Neural cell (in vitro differentiated cells): ENCODE measurements at regions not wholly inside any gene's neighbourhood (a gene's known extent, or its start where the extent isn't known, plus 50 kb on each side); places are given as distances from the start of the nearest gene placed in this dataset.

ENCODE experiments used
- H2AFZ ChIP-seq: fragments of 200-600, 300-800 bp; sonication (generic), shearing (Covaris generic); 2 replicates; pipeline ENCODE4 v1.6.0; 2014; ENCODE audit warnings: low read depth, mild to moderate bottlenecking, antibody characterized with exemption, low read length, moderate library complexity
- H3F3A ChIP-seq: fragments of 200-600 bp; shearing (Covaris generic); 2 replicates; pipeline ENCODE4 v1.6.1; 2016; ENCODE audit warnings: mild to moderate bottlenecking, moderate library complexity, mixed read lengths, antibody characterized with exemption, low read length; ENCODE audit not compliant: insufficient read depth, poor library complexity, severe bottlenecking
- H3K27ac ChIP-seq: fragments of 200-600, 300-800 bp; sonication (generic), shearing (Covaris generic); 2 replicates; pipeline ENCODE4 v1.5.1; 2014; ENCODE audit warnings: mild to moderate bottlenecking, low read length, moderate library complexity
- H3K27me3 ChIP-seq: fragments of 300-800, 200-600 bp; sonication (generic), shearing (Covaris generic); 2 replicates; pipeline ENCODE4 v1.6.0; 2014; ENCODE audit warnings: mild to moderate bottlenecking, low read depth, low read length, moderate library complexity; ENCODE audit not compliant: insufficient read depth
- H3K36me3 ChIP-seq: fragments of 300-800, 200-600 bp; sonication (generic), shearing (Covaris generic); 2 replicates; pipeline ENCODE4 v1.5.1; 2014; ENCODE audit warnings: mild to moderate bottlenecking, antibody characterized with exemption, low read length, moderate library complexity; ENCODE audit not compliant: insufficient read depth
- H3K4me2 ChIP-seq: fragments of 300-800, 200-600 bp; sonication (generic), shearing (Covaris generic); 2 replicates; pipeline ENCODE4 v1.6.0; 2014; ENCODE audit warnings: mild to moderate bottlenecking, low read length
- H3K4me3 ChIP-seq: fragments of 300-800, 200-600 bp; sonication (generic), shearing (Covaris generic); 2 replicates; pipeline ENCODE4 v1.5.1; 2014; ENCODE audit warnings: mild to moderate bottlenecking, low read length, moderate library complexity
- H3K79me2 ChIP-seq: fragments of 200-600 bp; shearing (Covaris generic); replicated peaks from 2 replicates; pipeline ENCODE4 v1.6.0; 2014; ENCODE audit warnings: mild to moderate bottlenecking, low read length, moderate library complexity; ENCODE audit not compliant: insufficient read depth
- H3K9ac ChIP-seq: fragments of 300-800, 200-600 bp; sonication (generic), shearing (Covaris generic); 2 replicates; pipeline ENCODE4 v1.6.1; 2016; ENCODE audit warnings: mild to moderate bottlenecking, low read length, mixed read lengths
- H3K9me2 ChIP-seq: fragments of 200-600 bp; shearing (Covaris generic); 2 replicates; pipeline ENCODE4 v1.6.1; 2016; ENCODE audit warnings: mild to moderate bottlenecking, low read length, mixed read lengths; ENCODE audit not compliant: insufficient read depth
- H3K9me3 ChIP-seq: fragments of 200-600, 300-800 bp; sonication (generic), shearing (Covaris generic); 2 replicates; pipeline ENCODE4 v1.6.1; 2016; ENCODE audit warnings: mild to moderate bottlenecking, mixed run types, low read length, moderate library complexity, mixed read lengths
- H4K20me1 ChIP-seq: fragments of 200-600 bp; shearing (Covaris generic); 2 replicates; pipeline ENCODE4 v1.6.1; 2016; ENCODE audit warnings: mild to moderate bottlenecking, mixed run types; ENCODE audit not compliant: insufficient read depth
- EP300 ChIP-seq: fragments of 450-650 bp; conservative IDR thresholded peaks from 2 replicates; pipeline ENCODE4 v1.6.1; 2014; ENCODE audit warnings: antibody characterized with exemption, mild to moderate bottlenecking, moderate library complexity; ENCODE audit not compliant: poor library complexity, severe bottlenecking
- EZH2 ChIP-seq: fragments of 200-600, 300-800 bp; shearing (Covaris generic), sonication (generic); IDR thresholded peaks from 2 replicates; pipeline ENCODE4 v1.6.1; 2014; ENCODE audit warnings: antibody characterized with exemption, low read length, borderline replicate concordance, mild to moderate bottlenecking; ENCODE audit not compliant: insufficient read depth, poor library complexity, severe bottlenecking
- MXI1 ChIP-seq: fragments of 450-650 bp; conservative IDR thresholded peaks from 2 replicates; pipeline ENCODE4 v1.6.1; 2014; ENCODE audit warnings: antibody characterized with exemption, mild to moderate bottlenecking; ENCODE audit not compliant: poor library complexity, severe bottlenecking
- POLR2AphosphoS5 ChIP-seq: IDR thresholded peaks from 2 replicates; pipeline ENCODE4 v1.6.1; 2012
- RAD21 ChIP-seq: fragments of 450-650 bp; conservative IDR thresholded peaks from 2 replicates; pipeline ENCODE4 v1.6.1; 2014; ENCODE audit warnings: antibody characterized with exemption, mild to moderate bottlenecking, moderate library complexity
- SMC3 ChIP-seq: fragments of 450-650 bp; conservative IDR thresholded peaks from 2 replicates; pipeline ENCODE4 v1.6.1; 2014; ENCODE audit warnings: antibody characterized with exemption, mild to moderate bottlenecking, moderate library complexity; ENCODE audit not compliant: poor library complexity
- TAF1 ChIP-seq: IDR thresholded peaks from 2 replicates; pipeline ENCODE4 v1.6.1; 2012; ENCODE audit warnings: low read depth
- TF ChIP-seq, protein P1 (sequence below): fragments of 450-650 bp; IDR thresholded peaks from 2 replicates; pipeline ENCODE4 v1.5.1; 2014; ENCODE audit warnings: antibody characterized with exemption, mild to moderate bottlenecking, moderate library complexity; ENCODE audit not compliant: poor library complexity, severe bottlenecking
- TF ChIP-seq, protein P2 (sequence below): IDR thresholded peaks from 2 replicates; pipeline ENCODE4 v1.6.1; 2012; ENCODE audit warnings: borderline replicate concordance

DNA sequence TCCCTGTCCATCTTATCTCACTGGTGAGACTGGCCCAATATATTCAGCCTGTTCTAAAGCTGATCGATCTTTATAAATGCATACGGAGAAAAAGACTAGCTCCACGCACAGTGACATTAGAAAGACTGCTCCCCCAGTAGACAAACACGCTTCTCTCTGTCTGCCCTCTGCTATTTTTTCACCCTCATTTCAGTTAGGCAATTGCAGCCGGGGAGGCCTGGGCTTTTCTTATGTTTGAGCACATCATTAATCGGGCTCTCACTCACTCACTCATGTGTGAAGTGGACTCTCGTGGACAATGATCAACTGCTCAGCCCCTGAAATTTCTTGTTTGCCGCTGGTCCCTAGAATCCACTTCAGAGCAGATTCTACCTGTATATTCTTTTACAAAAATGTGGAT lies 824.7 kb upstream of the TENM3 start:
- H3K27me3 ChIP-seq = no peaks in the 10 kb centered on the region
- no peaks in the 10 kb centered on the region for H3K36me3 ChIP-seq
- no peak overlapping the region for H3K27ac ChIP-seq
- no peak overlapping the region for H3K9ac ChIP-seq
- H4K20me1 ChIP-seq = no peaks in the 10 kb centered on the region
- no peak overlapping the region for H2AFZ ChIP-seq
- TF ChIP-seq MXI1 (no peak), EP300 (no peak), RAD21 (no peak), EZH2 (no peak), POLR2AphosphoS5 (no peak)
- TF ChIP-seq, protein P1, sequence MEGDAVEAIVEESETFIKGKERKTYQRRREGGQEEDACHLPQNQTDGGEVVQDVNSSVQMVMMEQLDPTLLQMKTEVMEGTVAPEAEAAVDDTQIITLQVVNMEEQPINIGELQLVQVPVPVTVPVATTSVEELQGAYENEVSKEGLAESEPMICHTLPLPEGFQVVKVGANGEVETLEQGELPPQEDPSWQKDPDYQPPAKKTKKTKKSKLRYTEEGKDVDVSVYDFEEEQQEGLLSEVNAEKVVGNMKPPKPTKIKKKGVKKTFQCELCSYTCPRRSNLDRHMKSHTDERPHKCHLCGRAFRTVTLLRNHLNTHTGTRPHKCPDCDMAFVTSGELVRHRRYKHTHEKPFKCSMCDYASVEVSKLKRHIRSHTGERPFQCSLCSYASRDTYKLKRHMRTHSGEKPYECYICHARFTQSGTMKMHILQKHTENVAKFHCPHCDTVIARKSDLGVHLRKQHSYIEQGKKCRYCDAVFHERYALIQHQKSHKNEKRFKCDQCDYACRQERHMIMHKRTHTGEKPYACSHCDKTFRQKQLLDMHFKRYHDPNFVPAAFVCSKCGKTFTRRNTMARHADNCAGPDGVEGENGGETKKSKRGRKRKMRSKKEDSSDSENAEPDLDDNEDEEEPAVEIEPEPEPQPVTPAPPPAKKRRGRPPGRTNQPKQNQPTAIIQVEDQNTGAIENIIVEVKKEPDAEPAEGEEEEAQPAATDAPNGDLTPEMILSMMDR = no peak
- TF ChIP-seq, protein P2, sequence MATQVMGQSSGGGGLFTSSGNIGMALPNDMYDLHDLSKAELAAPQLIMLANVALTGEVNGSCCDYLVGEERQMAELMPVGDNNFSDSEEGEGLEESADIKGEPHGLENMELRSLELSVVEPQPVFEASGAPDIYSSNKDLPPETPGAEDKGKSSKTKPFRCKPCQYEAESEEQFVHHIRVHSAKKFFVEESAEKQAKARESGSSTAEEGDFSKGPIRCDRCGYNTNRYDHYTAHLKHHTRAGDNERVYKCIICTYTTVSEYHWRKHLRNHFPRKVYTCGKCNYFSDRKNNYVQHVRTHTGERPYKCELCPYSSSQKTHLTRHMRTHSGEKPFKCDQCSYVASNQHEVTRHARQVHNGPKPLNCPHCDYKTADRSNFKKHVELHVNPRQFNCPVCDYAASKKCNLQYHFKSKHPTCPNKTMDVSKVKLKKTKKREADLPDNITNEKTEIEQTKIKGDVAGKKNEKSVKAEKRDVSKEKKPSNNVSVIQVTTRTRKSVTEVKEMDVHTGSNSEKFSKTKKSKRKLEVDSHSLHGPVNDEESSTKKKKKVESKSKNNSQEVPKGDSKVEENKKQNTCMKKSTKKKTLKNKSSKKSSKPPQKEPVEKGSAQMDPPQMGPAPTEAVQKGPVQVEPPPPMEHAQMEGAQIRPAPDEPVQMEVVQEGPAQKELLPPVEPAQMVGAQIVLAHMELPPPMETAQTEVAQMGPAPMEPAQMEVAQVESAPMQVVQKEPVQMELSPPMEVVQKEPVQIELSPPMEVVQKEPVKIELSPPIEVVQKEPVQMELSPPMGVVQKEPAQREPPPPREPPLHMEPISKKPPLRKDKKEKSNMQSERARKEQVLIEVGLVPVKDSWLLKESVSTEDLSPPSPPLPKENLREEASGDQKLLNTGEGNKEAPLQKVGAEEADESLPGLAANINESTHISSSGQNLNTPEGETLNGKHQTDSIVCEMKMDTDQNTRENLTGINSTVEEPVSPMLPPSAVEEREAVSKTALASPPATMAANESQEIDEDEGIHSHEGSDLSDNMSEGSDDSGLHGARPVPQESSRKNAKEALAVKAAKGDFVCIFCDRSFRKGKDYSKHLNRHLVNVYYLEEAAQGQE = no peak
- no peaks in the 10 kb centered on the region for H3K79me2 ChIP-seq
- H3F3A ChIP-seq = no peaks in the 10 kb centered on the region
- H3K9me2 ChIP-seq = no peaks in the 10 kb centered on the region
- H3K9me3 ChIP-seq = no peaks in the 10 kb centered on the region
- H3K4me3 ChIP-seq = no peak overlapping the region
- H3K4me2 ChIP-seq = no peak overlapping the region

DNA sequence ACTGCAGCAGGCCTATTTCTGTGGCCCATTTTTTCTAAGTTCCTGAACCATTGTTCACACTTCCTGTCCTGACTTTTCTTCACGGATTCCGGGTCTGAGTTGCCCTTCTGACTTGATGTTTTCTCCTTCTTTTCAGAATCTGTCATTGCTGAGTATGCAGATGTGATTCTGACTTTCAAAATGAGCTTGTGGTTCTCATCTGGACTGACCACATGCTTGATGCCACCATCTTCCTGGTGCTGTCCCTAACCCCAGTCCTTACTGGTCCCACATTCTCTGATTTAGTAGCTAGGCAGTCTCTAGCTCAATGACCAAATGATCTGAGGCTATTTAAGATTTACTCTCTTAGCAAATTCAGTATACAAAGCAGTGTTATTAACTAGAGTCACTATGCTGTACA lies 822.3 kb upstream of the TENM3 start:
- Histone ChIP-seq H3K27me3 (no peaks in the 10 kb centered on the region), H4K20me1 (no peaks in the 10 kb centered on the region), H3K4me2 (no peak overlapping the region), H3K9ac (no peak overlapping the region), H3K9me2 (no peaks in the 10 kb centered on the region), H3K79me2 (no peaks in the 10 kb centered on the region), H3F3A (no peaks in the 10 kb centered on the region), H3K36me3 (no peaks in the 10 kb centered on the region), H2AFZ (no peak overlapping the region), H3K4me3 (no peak overlapping the region), H3K27ac (no peak overlapping the region), H3K9me3 (no peaks in the 10 kb centered on the region)
- TF ChIP-seq, protein P1 = no peak
- TF ChIP-seq EZH2 (no peak), MXI1 (no peak), TAF1 (no peak), POLR2AphosphoS5 (no peak), EP300 (no peak), SMC3 (no peak), RAD21 (no peak)
- TF ChIP-seq, protein P2 = no peak
